Kasumi-1 (cell line): ENCODE measurements at regions not wholly inside any gene's neighbourhood (a gene's known extent, or its start where the extent isn't known, plus 50 kb on each side); places are given as distances from the start of the nearest gene placed in this dataset.
A peak's percentile ranks its signal among the peaks of the same experiment; 100 is the strongest.

Experiments
- DNase-seq, 2 experiments: peaks; one replicate each; lab custom pipeline; 2025; lab: John Stamatoyannopoulos, UW

DNA sequence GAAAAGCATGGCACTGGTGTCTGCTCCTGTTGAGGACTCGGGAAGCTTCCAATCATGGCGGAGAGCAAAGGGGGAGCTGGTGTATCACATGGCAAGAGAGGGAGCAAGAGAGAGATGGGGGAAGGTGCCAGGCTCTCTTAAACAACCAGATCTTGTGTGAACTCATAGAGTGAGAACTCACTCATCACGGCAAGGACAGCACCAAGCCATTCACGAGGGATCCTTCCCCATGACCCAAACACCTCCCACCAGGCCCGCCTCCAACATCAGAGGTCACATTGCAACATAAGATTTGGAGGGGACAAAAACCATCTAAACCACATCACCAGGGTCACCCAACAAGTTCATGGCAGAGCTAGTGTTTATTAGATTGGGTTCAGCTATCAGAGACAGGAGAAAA is 218.7 kb upstream of the BCOR start:
- DNase-seq = no peak

DNA sequence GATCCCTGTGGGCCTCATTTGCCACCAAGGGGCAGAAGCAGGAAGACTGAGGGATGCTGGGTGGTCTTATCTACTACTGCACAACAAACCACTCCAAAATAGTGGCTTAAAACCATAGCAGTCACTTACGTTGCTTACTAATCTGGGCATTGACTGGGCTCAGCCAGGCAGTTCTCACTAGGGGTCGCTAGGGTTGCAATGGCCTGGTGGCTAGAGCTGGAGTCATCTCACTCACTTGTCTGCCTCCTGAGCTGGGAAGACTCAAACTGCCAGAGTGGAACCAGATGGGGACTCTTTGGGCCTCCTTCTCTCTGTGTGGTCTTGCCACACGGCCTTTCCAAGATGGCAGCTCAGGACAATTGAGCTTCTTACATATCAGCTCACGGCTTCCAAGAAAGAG is 216.3 kb upstream of the BCOR start:
- DNase-seq = no peak

DNA sequence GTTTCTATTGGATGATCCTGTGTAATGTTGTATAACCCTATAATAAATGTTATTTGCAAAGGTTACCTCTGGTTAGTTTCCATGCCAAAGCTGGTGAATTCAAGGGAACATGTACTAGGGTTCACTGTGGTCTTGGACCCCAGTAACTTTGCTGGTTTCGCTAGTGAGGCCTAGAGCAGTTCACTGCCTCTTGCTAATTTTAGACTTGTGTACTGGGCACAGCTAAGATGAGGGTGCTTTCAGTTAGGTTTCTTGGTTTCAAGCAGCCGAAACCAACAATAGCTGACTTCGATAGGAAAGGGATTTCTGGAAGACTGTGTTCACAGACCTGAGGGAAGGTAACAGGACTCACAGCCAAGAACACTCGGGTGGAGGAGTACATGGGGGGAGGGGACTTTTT is 215.5 kb upstream of the BCOR start:
- DNase-seq = no peak

GRCh38 chrX:40310447-40310846 is 212.7 kb upstream of the BCOR start:
- no peak for DNase-seq

GRCh38 chrX:40310016-40310415 is 212.3 kb upstream of the BCOR start:
- no peak for DNase-seq

- DNase-seq = no peak
Observed at GRCh38 chrX:40307871-40308270, 210.1 kb upstream of the BCOR start.

GRCh38 chrX:40304115-40304514 is 206.4 kb upstream of the BCOR start:
- no peak for DNase-seq

- peak; percentile 57 to 66 for DNase-seq
Observed at GRCh38 chrX:40303256-40304077, 205.7 kb upstream of the BCOR start.

DNA sequence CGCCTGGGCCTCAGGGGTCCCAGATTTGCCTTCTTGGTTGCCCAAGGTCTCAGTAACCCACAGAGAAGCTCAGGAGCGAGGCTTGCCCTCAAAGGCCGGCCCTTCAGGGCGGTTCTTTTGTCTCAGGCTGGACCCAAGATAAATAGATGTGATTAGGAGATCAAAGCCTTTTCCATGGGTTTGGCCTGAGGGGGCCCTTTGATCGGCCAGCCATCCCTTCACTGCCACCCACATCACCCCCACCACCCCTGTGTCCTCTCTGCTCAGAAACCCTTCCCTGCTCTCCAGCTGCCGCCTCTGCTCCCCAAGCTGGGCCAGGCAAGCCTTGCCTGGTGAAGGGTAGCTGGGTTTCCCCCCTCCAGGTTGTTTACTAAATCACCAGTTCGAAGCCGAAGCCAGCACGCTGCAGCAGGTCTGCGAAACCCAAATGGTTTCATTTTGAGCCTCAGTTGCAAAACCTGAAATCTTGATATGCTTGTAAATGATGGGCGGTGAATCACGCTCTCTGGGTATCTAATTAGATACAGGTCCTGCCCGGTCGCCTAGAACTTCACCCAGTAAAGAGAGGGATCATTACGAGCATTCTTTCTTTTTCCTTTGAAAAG is 202.6 kb upstream of the BCOR start:
- no peak for DNase-seq

DNA sequence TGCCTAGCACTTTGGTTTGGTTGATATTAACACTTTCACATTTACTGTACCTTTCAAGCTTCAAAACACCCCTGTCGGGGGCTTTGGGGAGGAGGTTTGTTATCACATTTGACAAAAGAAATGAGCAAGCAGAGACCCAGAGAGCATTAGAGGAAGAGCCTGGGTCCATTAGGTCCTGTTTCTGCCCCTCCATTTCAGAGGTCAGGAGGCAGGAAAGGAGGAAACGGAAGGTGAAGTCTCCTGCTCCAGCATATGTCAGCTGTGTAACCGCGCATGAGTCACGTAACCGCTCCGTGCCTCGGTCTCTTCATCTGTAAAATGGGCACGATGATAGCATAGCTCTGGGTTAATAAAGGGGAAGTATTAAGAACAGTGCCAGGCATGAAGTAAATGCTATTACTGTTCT is 201.9 kb upstream of the BCOR start:
- DNase-seq = no peak

- DNase-seq = peak in 1 of 2 experiments; percentile 5
Observed at GRCh38 chrX:40298572-40299479, 201.1 kb upstream of the BCOR start.

DNA sequence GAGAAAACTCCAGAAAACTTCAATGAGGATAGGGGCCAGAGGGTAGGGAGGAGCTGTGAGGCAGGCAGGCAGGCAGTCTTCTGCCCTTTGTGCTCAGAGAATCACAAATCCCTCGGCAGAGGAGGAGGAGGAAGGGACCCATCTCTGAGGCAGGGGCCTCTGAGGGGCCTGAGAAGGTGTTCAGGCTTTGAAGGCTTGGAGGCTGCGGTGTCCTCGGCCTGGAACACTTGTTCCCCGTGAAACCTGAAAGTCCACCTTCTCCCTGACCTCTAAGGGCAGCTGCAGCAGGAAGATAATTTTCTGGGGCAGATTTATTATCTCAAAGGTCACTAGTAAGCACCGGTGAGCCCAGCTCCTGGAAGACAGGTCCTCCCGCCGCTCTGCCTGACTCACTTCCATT is 200.3 kb upstream of the BCOR start:
- DNase-seq = no peak

- no peak for DNase-seq
Observed at GRCh38 chrX:40291553-40291952, 193.8 kb upstream of the BCOR start.

DNA sequence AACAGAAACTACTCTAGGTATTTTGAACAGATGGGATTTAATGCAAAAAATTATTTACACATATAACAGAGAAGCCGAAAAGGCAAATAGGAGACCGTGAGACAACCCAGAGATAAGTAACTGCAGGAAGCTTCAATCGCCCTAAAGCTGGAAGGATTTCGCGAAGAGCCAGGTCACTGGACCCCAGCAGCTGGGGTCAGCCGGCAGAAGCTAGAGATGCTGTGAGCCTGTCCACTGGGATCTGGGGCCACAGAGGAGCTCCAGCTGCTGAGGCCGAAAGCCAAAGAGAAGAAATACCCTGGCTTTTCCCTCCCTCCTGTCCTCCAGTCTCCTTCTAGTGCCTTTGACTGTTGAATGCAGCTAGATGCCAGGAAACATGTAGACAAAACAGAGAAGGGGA is 192.8 kb upstream of the BCOR start:
- DNase-seq = no peak

GRCh38 chrX:40285876-40286275 is 188.1 kb upstream of the BCOR start:
- DNase-seq = no peak

DNA sequence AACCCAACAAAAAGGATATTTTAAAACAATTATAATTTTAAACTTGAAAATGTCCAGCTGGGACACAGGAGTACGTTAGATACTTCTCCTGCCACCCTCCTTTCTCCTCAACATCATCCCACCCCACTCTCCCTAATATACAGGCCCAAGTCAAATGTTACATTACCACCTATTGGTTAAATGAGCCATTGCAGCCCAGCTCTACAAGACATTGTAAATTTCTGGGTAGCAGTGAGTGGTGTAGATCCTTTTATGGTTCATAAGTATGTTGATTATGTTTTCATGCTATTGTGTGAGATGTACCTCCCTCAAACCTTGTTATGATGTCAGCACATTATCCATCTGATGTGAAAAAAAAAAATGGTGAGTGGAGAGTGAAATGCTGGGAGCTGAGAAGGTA is 187.1 kb upstream of the BCOR start:
- DNase-seq = no peak

- no peak for DNase-seq
Observed at GRCh38 chrX:40283981-40284380, 186.2 kb upstream of the BCOR start.

DNA sequence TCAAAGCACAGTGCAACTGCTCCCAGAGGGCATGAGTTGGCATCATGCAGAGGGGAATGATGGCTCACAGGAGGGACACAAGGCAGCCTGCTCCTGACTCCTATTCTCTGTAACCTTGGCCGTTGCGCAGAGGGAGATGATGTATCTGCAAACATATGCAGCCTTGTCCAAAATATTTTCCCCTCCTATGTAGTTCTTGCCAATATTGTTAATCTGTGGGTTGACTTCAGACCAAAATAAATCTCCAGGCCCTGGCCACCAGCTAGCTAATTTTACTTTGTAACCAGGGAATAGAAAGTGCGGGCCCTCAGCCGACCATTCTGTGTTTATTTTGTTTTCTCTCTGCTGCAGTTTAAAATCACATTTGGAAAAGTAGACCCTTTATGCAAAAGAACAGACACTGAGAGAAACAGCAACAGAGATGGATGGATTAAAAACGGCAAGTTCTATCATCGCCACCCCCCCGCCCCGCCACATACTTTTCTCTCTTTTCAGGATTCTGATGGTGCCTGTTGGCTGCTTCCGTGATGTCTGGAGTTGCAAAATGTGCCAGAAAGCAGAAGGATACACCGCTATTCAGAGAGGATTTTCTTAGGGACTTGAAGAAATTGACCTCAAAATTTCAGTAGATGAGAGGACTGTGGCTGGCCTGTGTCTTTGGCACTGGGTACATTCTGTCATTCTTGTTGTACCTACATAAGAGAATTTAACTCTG is 185.3 kb upstream of the BCOR start:
- no peak for DNase-seq

GRCh38 chrX:40282348-40282747 is 184.6 kb upstream of the BCOR start:
- DNase-seq = no peak

DNA sequence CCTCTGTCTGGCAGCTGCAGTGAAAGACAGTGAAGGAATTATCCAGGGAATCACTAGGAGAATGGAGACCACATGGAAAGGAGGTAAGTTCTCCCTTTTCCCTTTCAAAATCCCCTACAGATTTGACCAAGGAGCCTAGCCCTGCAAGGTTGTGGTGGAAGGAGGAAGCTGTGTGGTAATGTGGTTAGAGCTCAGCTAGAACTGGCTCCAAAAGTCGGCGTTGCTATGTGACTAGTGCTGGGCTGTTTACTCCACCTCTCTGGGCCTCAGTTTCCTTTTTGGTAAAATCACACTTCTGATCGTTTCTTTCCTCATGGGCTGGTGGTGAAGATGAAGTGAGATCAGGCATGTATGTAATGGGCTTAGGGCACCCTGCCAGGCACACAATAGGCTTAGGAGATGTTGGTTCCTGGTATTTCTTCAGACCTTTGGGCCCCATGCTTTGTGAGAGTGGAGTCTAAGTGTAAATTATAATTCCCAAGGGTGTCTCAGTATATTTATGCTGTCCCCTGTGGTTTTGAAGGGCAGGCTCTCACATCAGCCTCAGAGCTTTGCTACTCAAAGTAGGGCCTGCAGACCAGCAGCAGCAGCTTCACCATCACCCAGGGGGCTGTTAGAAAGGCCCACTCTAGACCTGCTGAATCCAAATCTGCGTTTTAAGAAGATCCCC is 183.7 kb upstream of the BCOR start:
- DNase-seq = peak; percentile 40 to 48

DNA sequence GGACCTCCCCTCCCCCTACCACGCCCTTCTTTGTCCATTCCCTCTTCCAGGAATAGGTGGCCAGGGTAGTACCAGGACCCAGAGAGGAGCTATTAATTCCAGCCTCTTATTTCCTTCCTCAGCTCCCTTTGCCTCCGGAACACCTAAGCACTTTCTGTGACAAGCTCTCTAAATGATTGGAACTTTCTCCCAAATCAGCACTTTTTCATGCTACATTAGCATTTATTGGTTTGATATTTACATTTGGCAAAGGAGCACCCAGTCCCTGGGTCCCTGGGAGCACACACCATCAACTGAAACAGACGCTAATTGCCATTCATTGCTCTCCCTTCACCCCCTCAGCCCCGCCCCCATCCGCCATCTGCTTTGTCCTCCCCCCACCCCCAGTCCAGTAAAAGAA is 182.0 kb upstream of the BCOR start:
- no peak for DNase-seq

- DNase-seq = no peak
Observed at GRCh38 chrX:40279091-40279430, 181.3 kb upstream of the BCOR start.
